Gastroesophageal sphincter (tissue), 3 donors: ENCODE measurements at regions not wholly inside any gene's neighbourhood (a gene's known extent, or its start where the extent isn't known, plus 50 kb on each side); places are given as distances from the start of the nearest gene placed in this dataset.
A peak's percentile ranks its signal among the peaks of the same experiment; 100 is the strongest.

Source experiments
- EP300 ChIP-seq: sonication (generic); formaldehyde crosslinking; IDR thresholded peaks from one replicate; pipeline ENCODE4 v1.6.1; 2017; ENCODE audit warnings: antibody characterized with exemption, mild to moderate bottlenecking
- POLR2A ChIP-seq, 2 donors: fragments of 450-650 bp; IDR thresholded peaks; one replicate each; pipeline ENCODE4 v1.6.1; 2017; ENCODE audit warnings: antibody characterized with exemption in 2 of 2, mild to moderate bottlenecking in 2 of 2, moderate library complexity in 1 of 2
- POLR2AphosphoS5 ChIP-seq: sonication (generic); formaldehyde crosslinking; IDR thresholded peaks from one replicate; pipeline ENCODE4 v1.6.1; 2017; ENCODE audit warnings: antibody characterized with exemption
- TF ChIP-seq, protein P1 (sequence below), 4 experiments: fragments of 200-600 bp in 2 of 4; fragments of 450-650 bp in 2 of 4; sonication (generic) in 1 of 4; IDR thresholded peaks; one replicate each; pipeline ENCODE4 v1.5.1; 2017 to 2019; ENCODE audit warnings: antibody characterized with exemption in 4 of 4, mild to moderate bottlenecking in 2 of 4, moderate library complexity in 2 of 4

DNA sequence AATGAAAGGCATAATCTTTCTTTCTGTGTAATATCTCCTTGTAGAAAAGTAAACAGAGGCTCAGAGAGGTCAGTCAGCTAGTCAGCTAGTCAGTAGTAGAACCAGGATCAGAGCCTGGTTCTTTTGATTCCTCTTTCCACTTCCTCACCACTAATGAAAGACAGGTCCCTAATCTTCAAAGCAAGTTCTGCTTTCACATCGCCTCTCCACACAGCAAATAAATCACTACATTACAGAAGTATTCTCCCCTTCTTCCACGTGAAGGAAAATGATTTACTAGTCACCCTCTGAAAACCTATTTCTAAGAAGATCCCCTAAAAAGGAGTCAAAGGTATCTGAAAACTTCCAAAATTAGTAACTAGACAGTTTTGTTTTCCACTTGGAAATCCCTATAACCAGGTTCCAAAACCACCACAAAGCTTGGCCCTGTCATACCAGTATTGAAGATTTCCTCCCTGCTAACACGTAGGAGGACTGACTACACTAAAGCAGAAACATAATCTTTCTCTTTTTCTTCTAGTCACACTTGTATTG, 140.5 kb upstream of the TARS1 start:
- TF ChIP-seq, protein P1, sequence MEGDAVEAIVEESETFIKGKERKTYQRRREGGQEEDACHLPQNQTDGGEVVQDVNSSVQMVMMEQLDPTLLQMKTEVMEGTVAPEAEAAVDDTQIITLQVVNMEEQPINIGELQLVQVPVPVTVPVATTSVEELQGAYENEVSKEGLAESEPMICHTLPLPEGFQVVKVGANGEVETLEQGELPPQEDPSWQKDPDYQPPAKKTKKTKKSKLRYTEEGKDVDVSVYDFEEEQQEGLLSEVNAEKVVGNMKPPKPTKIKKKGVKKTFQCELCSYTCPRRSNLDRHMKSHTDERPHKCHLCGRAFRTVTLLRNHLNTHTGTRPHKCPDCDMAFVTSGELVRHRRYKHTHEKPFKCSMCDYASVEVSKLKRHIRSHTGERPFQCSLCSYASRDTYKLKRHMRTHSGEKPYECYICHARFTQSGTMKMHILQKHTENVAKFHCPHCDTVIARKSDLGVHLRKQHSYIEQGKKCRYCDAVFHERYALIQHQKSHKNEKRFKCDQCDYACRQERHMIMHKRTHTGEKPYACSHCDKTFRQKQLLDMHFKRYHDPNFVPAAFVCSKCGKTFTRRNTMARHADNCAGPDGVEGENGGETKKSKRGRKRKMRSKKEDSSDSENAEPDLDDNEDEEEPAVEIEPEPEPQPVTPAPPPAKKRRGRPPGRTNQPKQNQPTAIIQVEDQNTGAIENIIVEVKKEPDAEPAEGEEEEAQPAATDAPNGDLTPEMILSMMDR (IDR thresholded peaks at IDR 0.05) = peak in 1 of 4 experiments; percentile 0
- TF ChIP-seq POLR2AphosphoS5 (no peak), POLR2A (IDR thresholded peaks at IDR 0.05) (no peak), EP300 (no peak)
